ENCODE measurements at regions not wholly inside any gene's neighbourhood (a gene's known extent, or its start where the extent isn't known, plus 50 kb on each side); places are given as distances from the start of the nearest gene placed in this dataset.
A peak's percentile ranks its signal among the peaks of the same experiment; 100 is the strongest.

- no peak for TF ChIP-seq CTCF (conservative IDR thresholded peaks at IDR 0.05; ENCODE audit: low read depth, low read length)
- H3K4me3 ChIP-seq (ENCODE audit: low read depth, low read length), result no peak overlapping the region
- DNase-seq (ENCODE audit: low read depth), result no peak
Observed at GRCh38 chr16:62254372-62254771, 218.1 kb upstream of the CDH8 start.

- no peak for TF ChIP-seq CTCF (conservative IDR thresholded peaks at IDR 0.05; ENCODE audit: low read depth, low read length)
- no peak overlapping the region for H3K4me3 ChIP-seq (ENCODE audit: low read depth, low read length)
- DNase-seq (ENCODE audit: low read depth), result no peak
Observed at GRCh38 chr16:62253966-62254365, 217.7 kb upstream of the CDH8 start.

GRCh38 chr16:62249069-62249468 is 212.8 kb upstream of the CDH8 start:
- no peak for DNase-seq (ENCODE audit: low read depth)
- no peak overlapping the region for H3K4me3 ChIP-seq (ENCODE audit: low read depth, low read length)
- TF ChIP-seq CTCF (conservative IDR thresholded peaks at IDR 0.05; ENCODE audit: low read depth, low read length), result no peak

GRCh38 chr16:62240722-62241121 is 204.5 kb upstream of the CDH8 start:
- no peak for TF ChIP-seq CTCF (conservative IDR thresholded peaks at IDR 0.05; ENCODE audit: low read depth, low read length)
- H3K4me3 ChIP-seq (ENCODE audit: low read depth, low read length), result no peak overlapping the region
- DNase-seq (ENCODE audit: low read depth), result no peak

- H3K4me3 ChIP-seq (ENCODE audit: low read depth, low read length), result peak overlapping the region; percentile 18
- TF ChIP-seq CTCF (conservative IDR thresholded peaks at IDR 0.05; ENCODE audit: low read depth, low read length), result peak; percentile 63
- DNase-seq (ENCODE audit: low read depth), result peak; percentile 18
Observed at GRCh38 chr16:62225675-62226074, 189.4 kb upstream of the CDH8 start.

- TF ChIP-seq CTCF (conservative IDR thresholded peaks at IDR 0.05; ENCODE audit: low read depth, low read length), result no peak
- DNase-seq (ENCODE audit: low read depth), result no peak
- no peak overlapping the region for H3K4me3 ChIP-seq (ENCODE audit: low read depth, low read length)
Observed at GRCh38 chr16:62224646-62225209, 188.5 kb upstream of the CDH8 start.

GRCh38 chr16:62216837-62217236 is 180.6 kb upstream of the CDH8 start:
- DNase-seq (ENCODE audit: low read depth), result no peak
- no peak overlapping the region for H3K4me3 ChIP-seq (ENCODE audit: low read depth, low read length)
- TF ChIP-seq CTCF (conservative IDR thresholded peaks at IDR 0.05; ENCODE audit: low read depth, low read length), result no peak
